H9 (cell line): ENCODE measurements at regions not wholly inside any gene's neighbourhood (a gene's known extent, or its start where the extent isn't known, plus 50 kb on each side); places are given as distances from the start of the nearest gene placed in this dataset.

Source experiments
- DNase-seq: peaks from one replicate; pipeline ENCODE4 v3.0.0-alpha.2; 2017
- H2AFZ ChIP-seq: one replicate; pipeline ENCODE4 v1.6.1; 2013; ENCODE audit warnings: mild to moderate bottlenecking, low read length, control low read depth, moderate library complexity
- H2AK5ac ChIP-seq: 2 replicates; pipeline ENCODE4 v1.6.1; 2013; ENCODE audit warnings: low read length, control low read depth, mixed read lengths; ENCODE audit not compliant: insufficient read length
- H2BK120ac ChIP-seq: one replicate; pipeline ENCODE4 v1.6.1; 2013; ENCODE audit warnings: low read depth, mild to moderate bottlenecking, low read length, control low read depth, inconsistent platforms; ENCODE audit not compliant: poor library complexity, severe bottlenecking
- H2BK12ac ChIP-seq: 2 replicates; pipeline ENCODE4 v1.6.1; 2013; ENCODE audit warnings: low read length, control low read depth, mixed read lengths, low read depth; ENCODE audit not compliant: insufficient read length
- H2BK15ac ChIP-seq: 2 replicates; pipeline ENCODE4 v1.6.1; 2013; ENCODE audit warnings: low read depth, low read length, control low read depth
- H2BK20ac ChIP-seq: one replicate; pipeline ENCODE4 v1.6.1; 2013; ENCODE audit warnings: low read depth, mild to moderate bottlenecking, low read length, control low read depth, inconsistent platforms; ENCODE audit not compliant: poor library complexity, severe bottlenecking
- H2BK5ac ChIP-seq: 2 replicates; pipeline ENCODE4 v1.6.1; 2013; ENCODE audit warnings: low read length, control low read depth, mixed read lengths; ENCODE audit not compliant: insufficient read length
- H3K14ac ChIP-seq: 2 replicates; pipeline ENCODE4 v1.6.1; 2013; ENCODE audit warnings: low read length, control low read depth; ENCODE audit not compliant: insufficient read depth
- H3K18ac ChIP-seq: 2 replicates; pipeline ENCODE4 v1.6.1; 2013; ENCODE audit warnings: low read depth, mild to moderate bottlenecking, mixed read lengths, low read length, control low read depth; ENCODE audit not compliant: insufficient read length
- H3K23ac ChIP-seq: 2 replicates; pipeline ENCODE4 v1.6.1; 2013; ENCODE audit warnings: low read length, control low read depth, mixed read lengths, low read depth; ENCODE audit not compliant: insufficient read length
- H3K23me2 ChIP-seq: 2 replicates; pipeline ENCODE4 v1.6.1; 2013; ENCODE audit warnings: low read depth, mild to moderate bottlenecking, mixed read lengths, low read length, control low read depth; ENCODE audit not compliant: insufficient read length, poor library complexity, severe bottlenecking
- H3K27ac ChIP-seq: 2 replicates; pipeline ENCODE4 v1.5.1; 2013; ENCODE audit warnings: low read length, control low read depth, mixed read lengths, low read depth; ENCODE audit not compliant: insufficient read length
- H3K27me3 ChIP-seq: 2 replicates; pipeline ENCODE4 v1.6.1; 2013; ENCODE audit warnings: low read length, control low read depth, inconsistent platforms; ENCODE audit not compliant: insufficient read depth
- H3K4ac ChIP-seq: 2 replicates; pipeline ENCODE4 v1.6.1; 2013; ENCODE audit warnings: low read depth, mild to moderate bottlenecking, control low read depth, inconsistent platforms, low read length, moderate library complexity
- H3K4me1 ChIP-seq: 2 replicates; pipeline ENCODE4 v1.6.1; 2013; ENCODE audit warnings: low read length, control low read depth, inconsistent platforms; ENCODE audit not compliant: insufficient read depth
- H3K4me2 ChIP-seq: 2 replicates; pipeline ENCODE4 v1.6.1; 2013; ENCODE audit warnings: low read length, control low read depth, mixed read lengths; ENCODE audit not compliant: insufficient read length, insufficient read depth
- H3K56ac ChIP-seq: 2 replicates; pipeline ENCODE4 v1.6.1; 2013; ENCODE audit warnings: low read depth, mild to moderate bottlenecking, mixed read lengths, low read length, control low read depth; ENCODE audit not compliant: insufficient read length
- H3K79me1 ChIP-seq: 2 replicates; pipeline ENCODE4 v1.6.1; 2013; ENCODE audit warnings: low read depth, mild to moderate bottlenecking, moderate library complexity, low read length, control low read depth, inconsistent platforms; ENCODE audit not compliant: insufficient read depth, poor library complexity, severe bottlenecking
- H3K79me2 ChIP-seq: 2 replicates; pipeline ENCODE4 v1.6.1; 2013; ENCODE audit warnings: low read length, control low read depth, inconsistent platforms; ENCODE audit not compliant: insufficient read depth
- H3K9ac ChIP-seq: 2 replicates; pipeline ENCODE4 v1.6.1; 2013; ENCODE audit warnings: low read length, control low read depth, mixed read lengths; ENCODE audit not compliant: insufficient read length; ENCODE audit errors: extremely low read depth
- H3K9me3 ChIP-seq: one replicate; pipeline ENCODE4 v1.6.1; 2013; ENCODE audit warnings: low read depth, low read length, inconsistent platforms; ENCODE audit not compliant: control insufficient read depth
- H3T11ph ChIP-seq: one replicate; pipeline ENCODE4 v1.6.1; 2013; ENCODE audit warnings: mild to moderate bottlenecking, low read length, control low read depth, inconsistent platforms
- H4K20me1 ChIP-seq: one replicate; pipeline ENCODE4 v1.6.1; 2013; ENCODE audit not compliant: control insufficient read depth, insufficient read length, insufficient read depth
- H4K5ac ChIP-seq: 2 replicates; pipeline ENCODE4 v1.6.1; 2013; ENCODE audit warnings: low read depth, mild to moderate bottlenecking, mixed read lengths, low read length, control low read depth; ENCODE audit not compliant: insufficient read length
- H4K8ac ChIP-seq: replicated peaks from 2 replicates; pipeline ENCODE4 v1.6.1; 2013; ENCODE audit warnings: low read length, control low read depth, mixed read lengths, low read depth; ENCODE audit not compliant: insufficient read length
- H4K91ac ChIP-seq: 2 replicates; pipeline ENCODE4 v1.6.1; 2013; ENCODE audit warnings: low read depth, mild to moderate bottlenecking, moderate library complexity, mixed read lengths, low read length, control low read depth; ENCODE audit not compliant: insufficient read length
- H3K27ac Mint-ChIP-seq, 3 experiments: 2 replicates in 2 of 3; 3 replicates in 1 of 3; pipeline ENCODE4 v1.8.0; 2020 to 2021; ENCODE audit warnings: mixed read lengths in 3 of 3, mild to moderate bottlenecking in 1 of 3, moderate library complexity in 1 of 3
- H3K27me3 Mint-ChIP-seq: 2 replicates; pipeline ENCODE4 v1.8.0; 2021; ENCODE audit warnings: low read depth, mild to moderate bottlenecking, moderate library complexity, mixed read lengths
- H3K36me3 Mint-ChIP-seq, 3 experiments: 2 replicates in 2 of 3; 3 replicates in 1 of 3; pipeline ENCODE4 v1.8.0; 2020 to 2021; ENCODE audit warnings: low read depth in 3 of 3, mixed read lengths in 3 of 3; ENCODE audit not compliant: insufficient read depth in 1 of 3
- H3K4me1 Mint-ChIP-seq, 2 experiments: 2 replicates each; pipeline ENCODE4 v1.8.0; 2020; ENCODE audit warnings: mixed read lengths in 2 of 2
- H3K4me3 Mint-ChIP-seq, 2 experiments: 2 replicates in 1 of 2; 3 replicates in 1 of 2; pipeline ENCODE4 v1.8.0; 2020 to 2021; ENCODE audit warnings: mild to moderate bottlenecking in 2 of 2, mixed read lengths in 2 of 2, moderate library complexity in 1 of 2
- H3K9me3 Mint-ChIP-seq, 2 experiments: 2 replicates in 1 of 2; 3 replicates in 1 of 2; pipeline ENCODE4 v1.8.0; 2020; ENCODE audit warnings: mild to moderate bottlenecking in 2 of 2, mixed read lengths in 2 of 2, moderate library complexity in 1 of 2
- CTCF ChIP-seq: fragments of 200-600 bp; sonication (generic); conservative IDR thresholded peaks from 3 replicates; pipeline ENCODE4 v1.8.0; 2021; ENCODE audit warnings: antibody characterized with exemption, mild to moderate bottlenecking
- WGBS: extraction: QIAGEN DNeasy Blood & Tissue Kit; methylation state at CpG from one replicate; pipeline ENCODE4 v1.1.7; 2013; ENCODE audit warnings: missing lambda C conversion rate, low lambda C conversion rate, mixed read lengths; ENCODE audit not compliant: insufficient read length; ENCODE audit errors: extremely low coverage; 5-methylcytosine and 5-hydroxymethylcytosine counted together

GRCh38 chr5:8288897-8289516 is 420.1 kb downstream of the MTRR start:
- no peak overlapping the region for H4K91ac ChIP-seq
- no peak overlapping the region for H3K27ac Mint-ChIP-seq
- H2AK5ac ChIP-seq, result no peak overlapping the region
- no peak overlapping the region for H2BK5ac ChIP-seq
- no peak overlapping the region for H3K18ac ChIP-seq
- H3K9me3 Mint-ChIP-seq, result no peaks in the 10 kb centered on the region; a peak in 1 of 5 replicates
- H3K9ac ChIP-seq, result no peak overlapping the region
- H2AFZ ChIP-seq, result no peak overlapping the region
- no peaks in the 10 kb centered on the region for H4K20me1 ChIP-seq
- no peak overlapping the region for H4K5ac ChIP-seq
- no CpG with 5 or more reads among the region's 6 CpGs for WGBS
- no peak overlapping the region for H3T11ph ChIP-seq
- no peak overlapping the region for H3K4ac ChIP-seq
- H3K4me1 Mint-ChIP-seq, result no peaks in the 10 kb centered on the region
- H4K8ac ChIP-seq, result no peak overlapping the region
- no peak overlapping the region; the same call in 1 of the 2 replicates for H3K14ac ChIP-seq
- no peak overlapping the region for H2BK120ac ChIP-seq
- DNase-seq, result no peak
- no peak overlapping the region for H2BK12ac ChIP-seq
- no peaks in the 10 kb centered on the region for H3K27me3 ChIP-seq
- no peaks in the 10 kb centered on the region for H3K79me2 ChIP-seq
- H3K23ac ChIP-seq, result no peak overlapping the region
- no peaks in the 10 kb centered on the region for H3K9me3 ChIP-seq
- H3K4me3 Mint-ChIP-seq, result no peak overlapping the region
- no peak overlapping the region for H3K27ac ChIP-seq
- H2BK20ac ChIP-seq, result no peak overlapping the region
- no peaks in the 10 kb centered on the region for H3K23me2 ChIP-seq
- no peaks in the 10 kb centered on the region for H3K36me3 Mint-ChIP-seq
- no peak overlapping the region for H2BK15ac ChIP-seq
- H3K4me1 ChIP-seq, result no peaks in the 10 kb centered on the region
- no peak overlapping the region for H3K4me2 ChIP-seq
- H3K27me3 Mint-ChIP-seq, result 0 out of 2 replicates have a peak, but pooled peaks cover 2% of the 10 kb centered on the region
- no peak for TF ChIP-seq CTCF
- no peak overlapping the region for H3K56ac ChIP-seq
- no peaks in the 10 kb centered on the region for H3K79me1 ChIP-seq
